HG02870 (cell line): ENCODE measurements at regions not wholly inside any gene's neighbourhood (a gene's known extent, or its start where the extent isn't known, plus 50 kb on each side); places are given as distances from the start of the nearest gene placed in this dataset.

Experiments used
- ATAC-seq: cut with Tn5 transposase; IDR thresholded peaks from one replicate; pipeline ENCODE4 v1.9.1; 2021; ENCODE audit warnings: mild to moderate bottlenecking, moderate library complexity; ENCODE audit not compliant: unreplicated experiment

- no peak for ATAC-seq
These were observed 146.8 kb downstream of the FAM43A start for GRCh38 chr3:194832346-194833104.

GRCh38 chr3:194833114-194833910 is 147.6 kb downstream of the FAM43A start:
- no peak for ATAC-seq

DNA sequence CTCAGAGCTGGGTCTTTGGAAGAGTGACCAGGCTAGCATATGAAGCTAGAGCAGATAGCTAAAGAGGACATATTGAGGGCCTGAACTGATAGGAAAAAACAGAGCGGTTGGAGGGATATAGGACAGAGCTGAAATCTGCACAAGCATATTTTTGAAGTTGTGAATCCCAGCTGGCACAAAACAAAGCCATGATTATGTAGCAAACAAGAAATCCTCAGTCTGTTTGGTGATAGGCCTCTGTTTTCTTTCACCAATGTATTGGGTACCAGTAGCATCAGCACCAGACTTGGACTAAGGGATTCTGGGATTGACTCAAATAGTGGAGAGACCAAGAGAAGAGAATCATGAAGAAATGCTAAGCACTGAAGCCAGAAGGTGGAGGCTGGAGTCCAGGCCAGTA is 151.0 kb downstream of the FAM43A start:
- ATAC-seq = no peak

DNA sequence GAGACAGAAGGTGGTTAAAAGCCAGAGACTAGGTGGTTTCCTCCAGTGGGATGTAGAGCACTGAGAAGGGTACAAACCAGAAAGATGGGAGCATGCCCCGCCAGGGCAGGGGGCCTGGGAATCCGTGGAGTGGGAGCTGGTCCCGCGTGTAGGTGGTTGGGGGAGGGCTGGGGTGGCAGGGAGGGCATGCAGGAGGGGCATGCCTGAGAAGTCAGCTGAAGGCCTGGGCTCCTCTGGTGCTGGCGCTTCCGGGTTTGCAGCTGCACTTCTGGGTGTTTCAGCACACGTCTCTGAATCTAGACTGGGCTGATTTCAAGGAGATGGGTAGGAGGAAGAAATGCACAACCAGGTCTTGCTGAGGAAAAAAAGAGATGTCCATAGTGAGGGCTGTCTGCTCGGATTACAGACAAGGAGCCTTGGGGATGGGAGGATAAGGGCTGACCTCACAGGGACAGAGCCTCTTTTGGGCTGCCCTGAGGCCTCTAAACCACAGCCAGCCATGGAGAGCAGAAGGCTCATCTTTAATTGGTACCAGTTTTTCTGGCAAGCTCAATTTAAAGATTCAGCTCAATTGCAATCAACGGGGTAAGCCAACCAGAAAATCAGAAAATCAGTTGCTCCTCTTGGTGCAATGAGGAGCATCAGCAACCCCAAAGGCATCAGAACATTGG is 151.9 kb downstream of the FAM43A start:
- ATAC-seq = no peak

DNA sequence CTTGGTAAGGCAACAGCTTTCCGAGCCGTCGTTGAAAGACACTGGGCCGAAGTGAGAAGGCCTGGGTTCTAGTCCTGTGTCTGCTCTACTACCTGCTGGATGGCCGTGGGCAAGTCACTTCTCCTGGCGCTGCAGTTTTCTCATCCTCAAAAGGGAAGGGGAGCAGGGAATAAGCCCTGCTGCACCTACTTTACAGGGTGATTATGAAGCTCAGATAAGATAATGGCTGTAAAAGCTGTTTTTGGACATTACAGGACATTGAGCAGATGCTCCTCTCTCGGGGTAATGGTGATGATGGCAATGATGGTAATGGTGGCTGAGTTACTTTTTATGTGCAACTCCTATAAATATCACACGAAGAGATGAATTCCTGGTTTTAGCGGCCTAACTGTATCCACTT is 152.6 kb downstream of the FAM43A start:
- no peak for ATAC-seq

DNA sequence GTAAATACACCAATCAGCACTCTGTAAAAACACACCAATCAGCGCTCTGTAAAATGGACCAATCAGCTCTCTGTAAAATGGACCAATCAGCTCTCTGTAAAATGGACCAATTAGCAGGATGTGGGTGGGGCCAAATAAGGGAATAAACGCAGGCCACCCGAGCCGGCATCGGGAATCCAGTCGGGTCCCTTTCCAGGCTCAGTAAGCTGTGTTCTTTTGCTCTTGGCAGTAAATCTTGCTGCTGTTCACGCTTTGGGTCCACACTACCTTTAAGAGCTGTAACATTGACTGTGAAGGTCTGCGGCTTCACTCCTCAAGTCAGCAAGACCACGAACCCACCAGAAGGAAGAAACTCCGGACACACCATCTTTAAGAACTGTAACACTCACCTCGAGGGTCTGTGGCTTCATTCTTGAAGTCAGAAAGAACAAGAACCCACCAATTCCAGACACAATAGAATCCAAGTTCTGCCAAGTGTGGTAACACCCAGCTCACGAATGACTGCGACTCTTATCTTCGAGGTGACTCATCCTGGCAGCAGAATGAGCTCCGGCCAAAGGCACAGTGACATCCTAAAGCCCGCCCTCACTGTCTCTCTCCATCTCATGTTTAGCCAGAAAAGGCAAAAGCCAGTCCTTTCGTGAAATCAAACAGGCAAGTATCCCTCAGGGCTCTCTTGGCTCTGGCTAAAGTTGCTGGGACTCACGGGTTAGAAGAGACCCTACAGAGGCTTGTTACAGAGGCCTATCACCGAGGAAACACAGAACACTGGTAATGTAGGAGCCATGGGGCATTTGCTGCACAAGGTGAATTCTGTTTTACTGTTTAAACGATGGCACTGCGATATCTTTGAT is 155.2 kb downstream of the FAM43A start:
- ATAC-seq = no peak

DNA sequence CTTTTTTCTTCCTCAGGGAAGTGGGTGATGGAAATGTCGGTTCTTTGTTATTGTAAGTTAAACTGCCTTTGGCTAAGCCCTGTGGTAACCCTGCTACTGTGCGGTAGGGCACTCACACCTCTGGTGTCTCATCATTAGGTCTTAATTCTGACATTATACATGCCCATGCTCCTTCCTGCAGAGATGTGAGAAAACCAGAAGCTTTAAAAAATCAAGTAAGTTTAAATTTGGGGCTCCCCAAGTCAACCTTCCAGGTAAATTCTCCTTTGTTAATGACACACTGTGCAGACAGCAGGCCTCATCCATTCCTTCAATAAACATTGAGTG is 155.8 kb downstream of the FAM43A start:
- no peak for ATAC-seq

DNA sequence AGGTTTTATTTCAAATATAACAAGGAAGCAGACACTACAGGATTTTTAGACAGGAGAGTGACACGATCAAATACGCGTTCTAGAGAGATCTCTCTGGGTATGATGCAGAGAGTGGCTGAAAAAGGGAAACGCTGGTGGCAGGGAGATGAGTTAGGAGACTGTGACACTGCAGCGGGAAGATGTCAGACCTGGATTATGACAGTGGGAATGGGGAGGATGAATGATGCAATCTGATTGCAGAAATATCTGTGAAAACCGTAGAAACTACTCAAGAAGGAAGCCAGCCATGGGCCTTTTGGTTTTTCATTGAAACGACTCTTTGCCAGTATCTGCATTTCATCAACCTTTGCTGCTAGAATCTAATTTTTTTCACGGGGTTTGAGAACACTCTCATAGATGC is 157.9 kb downstream of the FAM43A start:
- ATAC-seq = no peak

GRCh38 chr3:194844046-194844445 is 158.4 kb downstream of the FAM43A start:
- ATAC-seq = no peak

GRCh38 chr3:194849166-194849875 is 163.6 kb downstream of the FAM43A start:
- ATAC-seq = no peak

- ATAC-seq = no peak
These were observed 165.6 kb downstream of the FAM43A start for GRCh38 chr3:194851254-194851653.

- ATAC-seq = no peak
These were observed 166.3 kb downstream of the FAM43A start for GRCh38 chr3:194851941-194852340.

DNA sequence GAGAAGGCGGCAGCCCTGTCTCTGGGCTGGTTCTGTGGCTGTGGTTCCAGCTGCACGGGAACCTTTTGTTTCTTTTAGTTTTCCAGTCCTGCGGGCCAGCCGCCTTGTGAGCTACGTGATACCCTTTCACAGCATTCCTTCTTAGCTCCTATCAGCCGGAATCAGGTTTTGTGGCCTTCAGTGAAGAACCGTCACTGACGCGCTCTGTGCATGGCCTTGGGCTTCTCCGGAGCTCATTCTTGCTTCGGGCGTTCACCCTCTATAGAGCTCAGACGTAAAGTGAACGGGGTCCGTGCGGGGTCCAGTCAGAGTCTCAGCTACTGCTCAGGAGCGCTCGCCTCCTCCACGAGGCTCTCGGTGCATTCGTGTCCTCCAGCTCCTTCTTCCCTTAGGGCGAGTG is 166.7 kb downstream of the FAM43A start:
- no peak for ATAC-seq

DNA sequence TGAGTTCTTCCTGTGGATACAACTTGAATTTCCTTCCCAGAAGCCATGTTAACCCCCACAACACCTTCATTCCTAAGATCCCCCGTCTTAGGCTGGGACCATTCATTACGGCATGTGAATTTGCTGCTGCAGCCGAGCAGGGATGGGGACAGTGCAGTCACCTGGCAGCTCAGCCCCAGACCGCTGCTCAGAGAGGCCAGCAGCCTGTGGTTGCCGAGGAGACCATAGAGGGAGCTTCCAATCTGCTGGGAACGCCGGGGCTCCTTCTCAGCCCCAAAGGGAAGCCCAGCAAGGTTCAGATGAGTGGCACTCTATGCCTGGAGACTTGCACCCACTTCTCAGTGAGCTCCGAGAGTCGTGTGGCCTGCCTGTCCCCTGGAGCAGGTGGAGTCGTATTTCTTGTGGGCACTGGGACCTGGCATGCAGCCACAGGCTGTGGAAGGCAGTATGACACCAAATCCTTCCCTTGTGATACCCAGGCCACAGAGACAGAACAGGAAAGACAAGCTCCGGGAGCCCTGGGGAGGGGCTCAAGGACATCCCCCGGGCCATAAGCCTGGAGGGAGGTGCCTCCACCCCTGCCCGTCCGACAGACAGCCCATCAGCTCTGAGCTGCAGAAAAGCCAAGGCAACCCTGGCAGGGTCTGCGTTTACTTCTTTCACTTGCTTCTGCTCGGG is 167.3 kb downstream of the FAM43A start:
- no peak for ATAC-seq

- no peak for ATAC-seq
These were observed 168.5 kb downstream of the FAM43A start for GRCh38 chr3:194854206-194854605.

DNA sequence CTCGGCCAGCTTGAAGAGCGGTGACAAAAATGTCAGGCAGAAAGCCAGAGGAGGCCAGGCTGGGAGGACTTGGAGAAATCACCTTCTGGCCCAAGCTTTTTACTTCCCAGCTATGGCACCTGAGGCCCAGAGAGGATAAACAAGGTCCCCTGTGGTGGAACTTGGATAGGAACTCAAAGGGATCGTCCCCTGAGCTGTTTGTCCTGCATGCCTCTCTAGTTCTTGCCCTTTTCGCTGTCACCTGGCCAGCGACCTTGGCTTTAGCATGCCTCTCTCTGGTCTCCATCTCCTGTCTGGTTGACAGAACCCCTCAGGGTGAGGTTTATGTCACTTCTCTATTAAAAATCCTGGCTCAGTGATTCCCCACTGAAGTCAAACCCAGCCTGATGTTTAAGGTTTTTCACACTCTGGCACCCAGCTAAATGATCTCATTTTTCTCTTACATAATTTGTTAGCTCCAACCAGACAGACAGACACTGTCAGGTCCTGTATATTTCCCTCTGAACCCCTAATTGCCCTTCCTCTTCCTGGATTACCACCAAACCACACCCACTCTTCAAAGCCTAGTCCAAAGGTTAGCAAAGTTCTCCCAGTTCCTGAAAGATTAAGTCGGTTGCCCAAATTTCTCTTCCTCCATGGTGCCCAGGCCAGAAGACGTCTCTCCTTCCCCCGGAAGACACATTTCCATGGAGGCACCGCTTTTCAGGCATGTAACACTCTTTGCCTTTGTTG is 169.1 kb downstream of the FAM43A start:
- ATAC-seq = no peak

DNA sequence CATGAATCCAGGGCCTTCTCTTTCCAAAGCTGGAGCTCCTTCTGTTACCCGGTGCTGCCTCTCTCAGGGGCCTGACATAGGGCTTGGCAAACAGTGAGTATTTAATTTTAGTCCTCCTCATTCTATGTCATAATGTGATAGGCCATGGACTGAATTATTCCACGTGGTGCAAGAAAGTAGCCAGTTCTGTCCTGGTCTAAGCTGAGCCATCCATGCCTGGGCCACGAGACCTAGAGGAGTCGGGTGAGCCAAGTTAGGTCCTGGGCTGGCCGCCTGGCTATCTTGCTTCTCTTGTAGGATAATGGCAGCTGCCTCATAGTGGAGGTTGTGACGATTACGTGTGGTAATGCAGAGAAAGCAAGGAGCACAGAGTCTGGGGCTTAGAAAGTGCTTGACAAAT is 170.6 kb downstream of the FAM43A start:
- no peak for ATAC-seq

DNA sequence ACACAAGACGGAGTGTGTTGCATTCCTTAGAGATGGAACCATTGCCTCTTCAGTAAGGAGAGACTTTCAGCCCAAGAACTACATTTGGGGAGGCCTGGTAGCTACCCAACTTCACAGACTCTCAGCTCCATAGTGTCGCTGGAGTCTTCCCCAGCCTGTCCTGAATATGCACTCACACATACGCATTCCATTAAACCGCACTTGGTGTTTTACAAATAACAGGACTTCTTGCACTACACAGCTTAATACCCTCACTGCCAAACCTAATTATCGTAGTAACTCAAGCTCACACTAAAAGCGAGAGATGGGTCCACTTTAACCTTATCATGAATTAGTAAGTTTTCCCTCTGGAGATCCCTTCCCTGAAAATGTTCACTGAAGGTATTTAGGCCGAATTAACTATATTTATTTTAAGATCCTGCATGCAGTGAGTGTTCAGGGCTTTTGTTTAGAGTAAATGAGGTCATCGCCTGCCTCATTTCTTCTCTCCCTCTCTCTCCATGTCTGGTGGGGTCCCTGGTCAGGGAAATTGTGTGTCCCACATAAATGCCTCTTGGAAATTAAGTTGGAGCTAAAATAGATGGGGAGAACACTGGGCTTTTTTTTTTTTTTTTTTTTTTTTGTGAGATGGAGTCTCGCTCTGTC is 171.9 kb downstream of the FAM43A start:
- no peak for ATAC-seq

- no peak for ATAC-seq
These were observed 172.7 kb downstream of the FAM43A start for GRCh38 chr3:194858382-194858781.
